ENCODE measurements at regions not wholly inside any gene's neighbourhood (a gene's known extent, or its start where the extent isn't known, plus 50 kb on each side); places are given as distances from the start of the nearest gene placed in this dataset.

- Mint-ChIP-seq H3K4me1 (no peaks in the 10 kb centered on the region), H3K27ac (no peak overlapping the region), H3K4me3 (no peak overlapping the region), H3K9me3 (ENCODE audit: insufficient read depth) (peaks cover 8% of the 10 kb centered on the region), H3K27me3 (no peaks in the 10 kb centered on the region)
- no peak overlapping the region for H3K9ac ChIP-seq (ENCODE audit: low read length)
- no peak overlapping the region for H2AFZ ChIP-seq (ENCODE audit: insufficient read depth, low read depth, low read length, poor library complexity, severe bottlenecking)
- H3K27me3 ChIP-seq (replicated peaks in 1 of 4; ENCODE audit: control extremely low read depth in 1 of 4, control insufficient read depth in 3 of 4, insufficient read depth in 4 of 4, low read length in 3 of 4) = no peaks in the 10 kb centered on the region
- H3K27ac ChIP-seq (ENCODE audit: low read length in 2 of 2) = no peak overlapping the region
- intact Hi-C loops (cut with micrococcal nuclease) = no loop called here
- ATAC-seq (ENCODE audit: low read depth) (no peak), DNase-seq (no peak)
- ChIA-PET CTCF (no interaction called here), POLR2A (interaction anchor here (0.6 kb wide), 1 partner anchor 384 kb away, joined by 4 read pairs; no protein-coding TSS in a partner anchor)
- no peaks in the 10 kb centered on the region for H3K4me1 ChIP-seq (ENCODE audit: control insufficient read depth in 2 of 2, insufficient read depth in 2 of 2, low read length in 2 of 2)
- no peak overlapping the region for H3K4me2 ChIP-seq (replicated peaks; ENCODE audit: low read depth, low read length, poor library complexity, severe bottlenecking)
- no peak for TF ChIP-seq EZH2 (IDR thresholded peaks at IDR 0.05; ENCODE audit: borderline replicate concordance, insufficient read depth, low read depth, low read length, poor library complexity, severe bottlenecking)
- TF ChIP-seq, protein P1, sequence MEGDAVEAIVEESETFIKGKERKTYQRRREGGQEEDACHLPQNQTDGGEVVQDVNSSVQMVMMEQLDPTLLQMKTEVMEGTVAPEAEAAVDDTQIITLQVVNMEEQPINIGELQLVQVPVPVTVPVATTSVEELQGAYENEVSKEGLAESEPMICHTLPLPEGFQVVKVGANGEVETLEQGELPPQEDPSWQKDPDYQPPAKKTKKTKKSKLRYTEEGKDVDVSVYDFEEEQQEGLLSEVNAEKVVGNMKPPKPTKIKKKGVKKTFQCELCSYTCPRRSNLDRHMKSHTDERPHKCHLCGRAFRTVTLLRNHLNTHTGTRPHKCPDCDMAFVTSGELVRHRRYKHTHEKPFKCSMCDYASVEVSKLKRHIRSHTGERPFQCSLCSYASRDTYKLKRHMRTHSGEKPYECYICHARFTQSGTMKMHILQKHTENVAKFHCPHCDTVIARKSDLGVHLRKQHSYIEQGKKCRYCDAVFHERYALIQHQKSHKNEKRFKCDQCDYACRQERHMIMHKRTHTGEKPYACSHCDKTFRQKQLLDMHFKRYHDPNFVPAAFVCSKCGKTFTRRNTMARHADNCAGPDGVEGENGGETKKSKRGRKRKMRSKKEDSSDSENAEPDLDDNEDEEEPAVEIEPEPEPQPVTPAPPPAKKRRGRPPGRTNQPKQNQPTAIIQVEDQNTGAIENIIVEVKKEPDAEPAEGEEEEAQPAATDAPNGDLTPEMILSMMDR (IDR thresholded peaks at IDR 0.05) = no peak
- H4K20me1 ChIP-seq (ENCODE audit: control insufficient read depth, insufficient read depth, low read length, poor library complexity, severe bottlenecking) = no peaks in the 10 kb centered on the region
- H3K79me2 ChIP-seq (ENCODE audit: control insufficient read depth, insufficient read depth, low read length) = no peaks in the 10 kb centered on the region
- no peaks in the 10 kb centered on the region for H3K36me3 ChIP-seq (replicated peaks in 1 of 2; ENCODE audit: control extremely low read depth in 1 of 2, control insufficient read depth in 1 of 2, extremely low read depth in 1 of 2, insufficient read depth in 2 of 2, low read length in 1 of 2)
- 96% methylated on average over 5 of the region's 5 CpGs for WGBS (ENCODE audit: insufficient coverage)
- H3K4me3 ChIP-seq (ENCODE audit: control extremely low read depth in 1 of 5, extremely low read depth in 1 of 5, insufficient read depth in 1 of 5, low read depth in 2 of 5, low read length in 4 of 5) = no peak overlapping the region
- peaks cover 0 to 15% (median 10%) of the 10 kb centered on the region in 3 donors for H3K9me3 ChIP-seq (ENCODE audit: control extremely low read depth in 1 of 3, control insufficient read depth in 2 of 3, insufficient read depth in 1 of 3, low read length in 2 of 3)
Observed at GRCh38 chr2:60271713-60272112, 281.7 kb downstream of the BCL11A start.

DNA sequence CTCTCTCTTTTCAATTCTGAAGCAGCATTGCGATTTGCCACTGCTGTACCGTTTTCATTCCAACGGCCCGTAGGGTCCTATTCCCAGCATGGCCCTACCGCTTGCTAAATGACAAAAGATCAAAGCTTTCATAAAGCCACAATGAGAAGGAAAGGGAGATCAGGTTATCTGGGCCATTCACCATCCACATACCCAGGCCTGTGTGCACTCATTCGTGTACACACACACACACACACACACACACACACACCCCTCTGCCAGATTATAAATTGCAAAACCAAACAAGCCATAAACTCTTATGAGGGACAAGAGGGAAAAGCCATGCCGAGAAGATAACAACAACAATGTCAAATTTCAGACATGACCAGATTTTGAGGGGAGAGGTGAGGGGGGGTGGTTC lies 282.3 kb downstream of the BCL11A start:
- POLR2A ChIA-PET = interaction anchor here (0.6 kb wide), 1 partner anchor 384 kb away, joined by 4 read pairs; no protein-coding TSS in a partner anchor

More for the DNA sequence above, 282.3 kb downstream of the BCL11A start:
- Histone ChIP-seq H3K4me2 (replicated peaks; ENCODE audit: low read depth, low read length, poor library complexity, severe bottlenecking) (no peak overlapping the region), H4K20me1 (ENCODE audit: control insufficient read depth, insufficient read depth, low read length, poor library complexity, severe bottlenecking) (no peaks in the 10 kb centered on the region), H3K9ac (ENCODE audit: low read length) (no peak overlapping the region), H3K4me1 (ENCODE audit: control insufficient read depth in 2 of 2, insufficient read depth in 2 of 2, low read length in 2 of 2) (no peaks in the 10 kb centered on the region), H3K9me3 (ENCODE audit: control extremely low read depth in 1 of 3, control insufficient read depth in 2 of 3, insufficient read depth in 1 of 3, low read length in 2 of 3) (peaks cover 0 to 15% (median 10%) of the 10 kb centered on the region in 3 donors), H3K27me3 (replicated peaks in 1 of 4; ENCODE audit: control extremely low read depth in 1 of 4, control insufficient read depth in 3 of 4, insufficient read depth in 4 of 4, low read length in 3 of 4) (no peaks in the 10 kb centered on the region), H3K27ac (ENCODE audit: low read length in 2 of 2) (no peak overlapping the region), H2AFZ (ENCODE audit: insufficient read depth, low read depth, low read length, poor library complexity, severe bottlenecking) (no peak overlapping the region), H3K4me3 (ENCODE audit: control extremely low read depth in 1 of 5, extremely low read depth in 1 of 5, insufficient read depth in 1 of 5, low read depth in 2 of 5, low read length in 4 of 5) (no peak overlapping the region), H3K36me3 (replicated peaks in 1 of 2; ENCODE audit: control extremely low read depth in 1 of 2, control insufficient read depth in 1 of 2, extremely low read depth in 1 of 2, insufficient read depth in 2 of 2, low read length in 1 of 2) (no peaks in the 10 kb centered on the region), H3K79me2 (ENCODE audit: control insufficient read depth, insufficient read depth, low read length) (no peaks in the 10 kb centered on the region)
- CTCF ChIA-PET = no interaction called here
- DNase-seq = no peak
- Mint-ChIP-seq H3K27ac (no peak overlapping the region), H3K9me3 (ENCODE audit: insufficient read depth) (peaks cover 5% of the 10 kb centered on the region), H3K4me1 (no peaks in the 10 kb centered on the region), H3K4me3 (no peak overlapping the region), H3K27me3 (no peaks in the 10 kb centered on the region)
- 98% methylated on average over 5 of the region's 7 CpGs for WGBS (ENCODE audit: insufficient coverage)
- TF ChIP-seq, protein P1 (IDR thresholded peaks at IDR 0.05) = no peak
- TF ChIP-seq EZH2 (IDR thresholded peaks at IDR 0.05; ENCODE audit: borderline replicate concordance, insufficient read depth, low read depth, low read length, poor library complexity, severe bottlenecking) = no peak
- intact Hi-C loops (cut with micrococcal nuclease) = no loop called here
- no peak for ATAC-seq (ENCODE audit: low read depth)
